ENCODE measurements at regions not wholly inside any gene's neighbourhood (a gene's known extent, or its start where the extent isn't known, plus 50 kb on each side); places are given as distances from the start of the nearest gene placed in this dataset.

GRCh38 chr5:5799826-5800225 lies 377.3 kb downstream of the ICE1 start:
- 89 to 91% methylated on average over 3 of the region's 3 CpGs for WGBS, 2 donors
- no peaks in the 10 kb centered on the region for H3K27me3 ChIP-seq
- intact Hi-C loops (cut with DNase I; ENCODE audit: low total_unique reads), result no loop called here
- TF ChIP-seq POLR2A (IDR thresholded peaks at IDR 0.05), result no peak
- TF ChIP-seq CTCF (IDR thresholded peaks at IDR 0.05), result no peak
- H3K27ac ChIP-seq, result no peak overlapping the region
- no peaks in the 10 kb centered on the region for H3K36me3 ChIP-seq (ENCODE audit: low read depth, missing control alignments)
- no peak for DNase-seq
- H3K4me3 ChIP-seq, result no peak overlapping the region
- H3K9me3 ChIP-seq, result no peaks in the 10 kb centered on the region
- H3K4me1 ChIP-seq, result no peaks in the 10 kb centered on the region

GRCh38 chr5:5799229-5799628 lies 376.8 kb downstream of the ICE1 start:
- TF ChIP-seq CTCF (IDR thresholded peaks at IDR 0.05), result no peak
- TF ChIP-seq POLR2A (IDR thresholded peaks at IDR 0.05), result no peak
- H3K27me3 ChIP-seq, result no peaks in the 10 kb centered on the region
- no peak for DNase-seq
- H3K9me3 ChIP-seq, result no peaks in the 10 kb centered on the region
- H3K4me3 ChIP-seq, result no peak overlapping the region
- no peak overlapping the region for H3K27ac ChIP-seq
- H3K36me3 ChIP-seq (ENCODE audit: low read depth, missing control alignments), result no peaks in the 10 kb centered on the region
- intact Hi-C loops (cut with DNase I; ENCODE audit: low total_unique reads), result no loop called here
- WGBS, 2 donors, result 88% methylated on average over 4 of the region's 4 CpGs
- no peaks in the 10 kb centered on the region for H3K4me1 ChIP-seq

GRCh38 chr5:5798462-5798861 lies 376.0 kb downstream of the ICE1 start:
- H3K27ac ChIP-seq, result no peak overlapping the region
- no peaks in the 10 kb centered on the region for H3K9me3 ChIP-seq
- 61 to 68% methylated on average over 4 of the region's 4 CpGs for WGBS, 2 donors
- H3K36me3 ChIP-seq (ENCODE audit: low read depth, missing control alignments), result no peaks in the 10 kb centered on the region
- intact Hi-C loops (cut with DNase I; ENCODE audit: low total_unique reads), result no loop called here
- DNase-seq, result no peak
- H3K4me3 ChIP-seq, result no peak overlapping the region
- no peaks in the 10 kb centered on the region for H3K4me1 ChIP-seq
- TF ChIP-seq POLR2A (IDR thresholded peaks at IDR 0.05), result no peak
- TF ChIP-seq CTCF (IDR thresholded peaks at IDR 0.05), result no peak
- H3K27me3 ChIP-seq, result no peaks in the 10 kb centered on the region

GRCh38 chr5:5798041-5798440 lies 375.6 kb downstream of the ICE1 start:
- no peaks in the 10 kb centered on the region for H3K27me3 ChIP-seq
- H3K4me1 ChIP-seq, result no peaks in the 10 kb centered on the region
- no peaks in the 10 kb centered on the region for H3K9me3 ChIP-seq
- no peak for DNase-seq
- H3K4me3 ChIP-seq, result no peak overlapping the region
- 94 to 96% methylated on average over 5 of the region's 5 CpGs for whole genome bisulfite sequencing, 2 donors
- H3K36me3 ChIP-seq (ENCODE audit: low read depth, missing control alignments), result no peaks in the 10 kb centered on the region
- intact Hi-C loops (cut with DNase I; ENCODE audit: low total_unique reads), result no loop called here
- no peak for TF ChIP-seq POLR2A (IDR thresholded peaks at IDR 0.05)
- no peak for TF ChIP-seq CTCF (IDR thresholded peaks at IDR 0.05)
- no peak overlapping the region for H3K27ac ChIP-seq

- H3K4me1 ChIP-seq, result no peaks in the 10 kb centered on the region
- intact Hi-C loops (cut with DNase I; ENCODE audit: low total_unique reads), result no loop called here
- WGBS, 2 donors, result 82 to 85% methylated on average over 12 to 14 of the region's 14 CpGs
- TF ChIP-seq POLR2A (IDR thresholded peaks at IDR 0.05), result no peak
- TF ChIP-seq CTCF (IDR thresholded peaks at IDR 0.05), result no peak
- no peak overlapping the region for H3K4me3 ChIP-seq
- no peak for DNase-seq
- no peaks in the 10 kb centered on the region for H3K27me3 ChIP-seq
- H3K9me3 ChIP-seq, result no peaks in the 10 kb centered on the region
- H3K27ac ChIP-seq, result no peak overlapping the region
- no peaks in the 10 kb centered on the region for H3K36me3 ChIP-seq (ENCODE audit: low read depth, missing control alignments)
Measured at GRCh38 chr5:5795074-5795771, 372.7 kb downstream of the ICE1 start.
